NK-92 treated with Interleukin-12 subunit alpha and Interleukin-12 subunit beta, amount 100 ng/mL, for 24 hours (cell line): ENCODE measurements at regions not wholly inside any gene's neighbourhood (a gene's known extent, or its start where the extent isn't known, plus 50 kb on each side); places are given as distances from the start of the nearest gene placed in this dataset.

Experiments used
- DNase-seq: peaks from one replicate; lab custom pipeline; 2025; lab: John Stamatoyannopoulos, UW

DNA sequence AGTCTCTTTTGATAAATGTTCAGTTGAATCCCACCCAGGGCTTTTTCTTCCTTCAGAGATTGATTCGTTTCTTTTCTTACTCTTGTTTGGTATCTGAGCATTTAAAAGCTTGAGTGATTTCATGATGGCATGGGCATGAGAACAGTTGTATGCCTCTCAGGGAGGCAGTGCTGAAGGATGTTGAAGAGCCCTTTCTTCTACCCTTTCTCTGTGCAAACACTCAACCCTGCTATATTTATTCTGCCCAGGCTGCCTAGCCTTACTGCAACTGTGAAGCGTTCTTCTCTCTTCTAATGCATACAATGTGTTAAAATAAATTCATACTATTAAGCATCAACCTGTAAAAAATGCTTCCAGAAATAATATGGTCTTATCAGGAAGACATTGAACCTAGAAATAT lies 367.6 kb upstream of the LCORL start:
- no peak for DNase-seq

DNA sequence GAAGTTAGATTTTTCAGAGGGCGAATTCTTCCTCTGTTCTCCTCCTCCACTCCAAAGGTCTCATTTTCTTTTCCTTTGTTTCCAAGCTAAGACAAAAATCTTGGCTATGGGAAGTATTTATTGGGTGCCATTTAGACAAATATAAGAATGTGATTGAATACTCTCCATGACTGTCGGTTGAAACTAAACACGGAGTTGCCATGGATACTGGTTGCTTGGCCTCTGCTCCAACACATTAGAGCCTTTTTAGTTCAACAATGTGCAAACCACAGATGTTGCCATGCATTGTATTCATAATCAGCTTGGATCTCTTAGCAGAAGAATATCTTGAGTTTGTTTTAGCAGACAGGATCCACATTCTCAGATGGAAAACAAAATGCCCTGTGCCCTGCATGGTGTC lies 366.5 kb upstream of the LCORL start:
- no peak for DNase-seq

DNA sequence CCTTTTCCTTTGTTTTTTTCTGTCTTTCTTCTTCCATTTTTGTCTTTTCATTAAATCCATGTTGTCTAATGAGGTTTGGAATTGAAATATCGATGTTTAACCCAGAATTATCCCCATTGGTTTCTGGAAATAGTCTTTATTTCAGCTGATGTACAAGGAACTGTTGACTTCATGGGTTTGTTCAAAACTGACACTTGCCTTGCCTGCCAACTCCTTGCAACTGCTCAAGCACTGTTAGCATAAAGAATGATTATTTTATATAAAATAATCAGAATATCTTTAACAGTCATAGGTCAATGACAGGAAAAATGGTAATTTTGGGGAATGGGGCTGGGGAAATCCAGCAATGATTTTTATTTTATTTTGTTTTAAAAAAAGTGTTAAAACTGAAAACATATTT lies 359.6 kb upstream of the LCORL start:
- no peak for DNase-seq

DNA sequence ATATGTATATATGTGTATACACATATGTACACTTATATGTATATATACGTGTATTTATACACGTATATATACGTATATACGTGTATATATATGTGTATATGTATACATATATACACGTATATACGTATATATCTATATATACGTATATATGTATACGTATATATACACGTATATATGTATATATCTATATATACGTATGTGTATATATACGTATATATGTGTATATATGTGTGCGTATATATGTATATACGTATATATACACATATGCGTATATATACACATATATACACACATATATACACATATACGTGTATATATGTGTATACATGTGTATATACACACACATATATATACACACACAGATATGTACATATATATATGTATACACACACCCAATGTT lies 348.0 kb upstream of the LCORL start:
- no peak for DNase-seq

DNA sequence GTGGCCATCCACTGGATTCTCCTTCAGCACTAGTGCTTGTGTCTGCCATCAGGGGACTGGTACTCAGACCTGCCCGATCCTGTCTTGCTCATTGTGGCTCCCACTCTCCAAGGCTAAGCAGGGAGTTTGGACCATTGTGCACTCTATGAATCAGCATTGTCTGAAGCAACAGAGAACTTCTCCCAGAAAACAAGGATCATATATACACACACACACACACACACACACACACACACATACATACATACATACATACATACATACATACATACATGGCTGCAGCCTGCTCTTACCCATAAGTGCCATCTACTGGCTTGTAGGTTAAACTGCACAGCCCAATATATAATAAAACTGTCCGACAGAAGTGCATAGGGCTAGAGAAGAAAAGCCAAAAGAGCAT lies 345.3 kb upstream of the LCORL start:
- no peak for DNase-seq

DNA sequence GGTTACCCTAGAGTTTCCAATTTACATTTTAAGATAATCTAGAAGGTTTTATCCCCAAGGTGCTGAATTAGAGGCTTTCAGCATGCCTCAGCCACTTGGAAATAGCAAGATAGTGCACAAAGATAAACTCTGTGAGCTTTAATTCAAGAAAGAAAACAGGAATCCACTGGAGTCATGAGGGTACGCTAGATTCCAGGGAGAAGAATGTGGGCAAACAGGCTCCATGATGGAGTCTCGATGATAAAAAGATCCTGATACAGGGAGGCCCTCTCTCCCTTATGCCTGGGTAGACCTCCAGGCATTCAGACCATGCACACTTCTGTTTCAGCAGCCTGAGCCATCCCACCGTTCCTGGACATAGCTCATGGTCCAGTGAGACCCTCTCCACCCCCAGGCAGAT lies 344.6 kb upstream of the LCORL start:
- no peak for DNase-seq

DNA sequence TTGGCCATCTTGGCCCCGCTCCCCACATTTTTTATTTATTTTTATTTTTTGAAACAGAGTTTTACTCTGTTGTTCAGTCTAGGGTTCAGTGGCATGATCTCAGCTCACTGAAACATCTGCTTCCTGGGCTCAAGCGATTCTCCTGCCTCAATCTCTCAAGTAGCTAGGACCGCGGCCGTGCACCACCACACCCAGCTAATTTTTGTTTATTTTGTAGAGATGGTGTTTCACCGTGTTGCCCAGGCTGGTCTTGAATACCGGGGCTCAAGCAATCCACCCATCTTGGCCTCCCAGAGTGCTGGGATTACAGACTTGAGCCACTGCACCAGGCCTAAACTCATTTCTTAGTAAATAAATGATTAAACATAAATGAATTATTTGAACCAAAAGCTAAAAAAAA lies 322.0 kb upstream of the LCORL start:
- DNase-seq = no peak

DNA sequence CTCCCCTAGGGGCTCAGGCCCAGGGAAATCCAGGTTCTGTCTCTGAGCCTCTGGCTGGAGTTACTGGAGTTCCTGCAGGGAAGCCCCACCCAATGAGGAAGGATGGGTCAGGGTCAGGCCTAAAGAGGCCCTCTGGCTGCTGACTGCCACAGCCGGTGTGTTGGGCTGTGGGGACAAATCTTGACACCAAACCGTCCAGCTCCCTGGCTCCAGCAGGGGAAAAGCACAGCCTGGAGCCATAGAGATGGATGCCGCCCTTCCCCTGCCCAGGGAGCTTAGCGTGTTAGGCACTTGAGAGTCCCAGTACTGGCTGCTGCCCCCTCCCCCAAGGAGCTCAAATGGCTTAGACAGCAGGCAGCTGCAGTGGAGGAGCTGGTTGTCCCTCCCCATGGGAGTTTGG lies 321.3 kb upstream of the LCORL start:
- DNase-seq = no peak

DNA sequence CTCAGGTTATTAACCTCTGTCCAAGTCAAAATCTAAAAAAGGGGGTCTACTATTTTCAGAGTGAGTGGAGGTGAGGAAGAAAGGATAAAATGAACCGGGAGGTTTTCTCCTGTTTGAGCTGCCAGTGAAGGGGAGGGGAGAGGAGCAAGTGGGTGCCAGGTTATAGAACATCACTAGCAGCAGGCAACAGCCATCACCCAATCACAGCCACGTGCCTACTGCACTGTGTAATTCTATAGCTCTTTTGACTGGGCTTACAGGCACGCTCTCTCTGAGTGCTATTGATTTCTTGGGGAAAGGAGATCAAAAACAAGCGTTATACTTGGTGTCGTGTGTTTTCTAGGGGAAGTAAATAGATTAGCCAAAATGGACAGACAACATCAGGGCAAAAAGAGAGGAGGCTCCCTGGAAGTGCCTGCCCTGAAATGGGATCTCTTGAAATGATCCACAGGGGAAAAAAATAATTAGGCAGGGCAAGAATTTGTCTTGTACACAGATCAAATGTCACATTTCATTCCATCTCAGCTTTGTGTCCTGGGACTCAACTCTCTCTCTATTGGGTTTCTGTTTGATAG lies 300.5 kb upstream of the LCORL start:
- DNase-seq = no peak

DNA sequence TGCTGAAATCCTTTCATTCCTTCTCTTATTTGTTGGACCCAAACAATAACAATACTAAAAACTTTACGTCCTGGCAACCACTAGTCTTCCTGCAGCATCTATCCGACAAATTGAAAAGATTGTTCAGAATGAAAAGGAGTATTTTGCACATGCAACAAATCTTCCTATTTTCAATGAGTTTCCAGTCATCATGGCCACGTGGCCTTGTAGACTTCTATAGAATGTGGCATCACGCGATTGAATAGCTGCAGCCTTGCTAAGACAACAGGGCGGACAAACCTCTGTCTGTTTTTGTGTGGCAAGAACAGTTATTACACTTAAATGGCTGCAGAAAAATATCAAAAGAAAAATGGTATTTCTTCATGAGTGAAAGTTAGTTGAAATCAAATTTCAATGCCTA lies 297.9 kb upstream of the LCORL start:
- DNase-seq = no peak

DNA sequence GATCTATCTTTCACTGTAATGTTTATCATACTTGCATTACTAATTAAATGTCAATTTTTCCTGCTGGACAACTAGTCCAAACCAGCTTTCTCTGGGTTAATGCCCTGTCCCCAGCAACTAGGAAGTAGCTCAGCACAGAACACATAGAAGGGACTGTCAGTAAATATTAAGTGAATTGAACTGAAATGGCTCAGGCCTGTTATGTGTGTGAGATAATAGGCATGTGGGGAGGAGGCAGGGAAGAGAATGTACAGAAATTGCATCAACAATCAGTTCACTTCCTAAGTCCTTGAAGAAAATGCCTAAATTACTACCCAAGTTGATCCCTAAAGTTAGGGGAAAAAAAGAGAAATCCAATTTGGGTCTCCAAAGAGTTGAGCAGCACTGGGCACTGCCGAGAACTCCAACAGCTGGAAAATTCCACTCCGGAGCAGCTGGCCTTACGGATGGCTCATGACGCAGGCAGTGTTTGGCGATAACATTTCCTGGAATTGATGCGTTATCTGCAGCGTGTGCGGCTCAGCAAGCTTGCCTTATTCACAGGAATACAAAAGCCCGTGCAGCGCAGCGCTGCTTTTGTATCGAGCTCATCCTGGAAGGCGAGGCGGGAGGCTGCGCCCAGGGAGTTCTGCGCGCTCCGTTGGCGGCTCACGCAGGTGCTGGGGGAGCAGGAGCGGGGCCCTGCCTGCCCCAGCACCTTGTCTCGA lies 297.3 kb upstream of the LCORL start:
- DNase-seq = no peak

DNA sequence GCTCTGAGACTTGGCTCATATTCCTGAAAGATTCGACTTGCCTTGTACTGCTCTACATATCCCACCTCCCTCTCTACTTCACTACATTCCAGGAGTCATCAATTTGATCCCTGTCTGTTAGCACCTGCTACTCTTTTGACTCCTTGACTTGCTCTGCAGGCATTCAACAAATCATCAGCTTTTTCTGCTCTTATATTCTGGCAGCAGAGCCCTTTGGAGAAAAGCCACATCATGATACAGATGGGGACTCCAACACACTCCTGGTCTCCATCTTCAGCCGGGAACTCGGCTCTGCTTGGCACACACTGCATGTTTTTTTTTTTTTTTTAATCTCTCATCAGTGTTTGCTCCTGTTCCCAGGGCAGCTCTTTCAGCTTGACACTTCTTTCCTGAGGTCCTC lies 293.2 kb upstream of the LCORL start:
- DNase-seq = no peak

DNA sequence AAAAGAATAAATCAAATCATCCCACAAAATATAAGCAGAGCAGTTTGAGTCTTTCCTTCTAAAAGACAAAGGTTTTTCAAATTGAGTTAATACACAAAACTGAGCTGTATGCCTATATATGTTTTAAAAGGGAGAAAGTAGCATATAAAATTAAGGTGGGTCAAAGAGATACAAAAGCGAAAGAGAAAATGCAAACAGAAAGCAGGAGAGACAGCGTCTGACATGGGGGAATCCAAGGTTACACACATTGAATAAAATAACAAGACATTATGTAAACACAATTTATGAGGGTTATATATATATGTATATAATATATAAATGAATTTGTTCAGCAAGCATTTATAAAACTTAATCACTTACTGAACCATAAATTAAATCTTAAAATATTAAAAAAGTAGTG lies 276.1 kb upstream of the LCORL start:
- DNase-seq = no peak

DNA sequence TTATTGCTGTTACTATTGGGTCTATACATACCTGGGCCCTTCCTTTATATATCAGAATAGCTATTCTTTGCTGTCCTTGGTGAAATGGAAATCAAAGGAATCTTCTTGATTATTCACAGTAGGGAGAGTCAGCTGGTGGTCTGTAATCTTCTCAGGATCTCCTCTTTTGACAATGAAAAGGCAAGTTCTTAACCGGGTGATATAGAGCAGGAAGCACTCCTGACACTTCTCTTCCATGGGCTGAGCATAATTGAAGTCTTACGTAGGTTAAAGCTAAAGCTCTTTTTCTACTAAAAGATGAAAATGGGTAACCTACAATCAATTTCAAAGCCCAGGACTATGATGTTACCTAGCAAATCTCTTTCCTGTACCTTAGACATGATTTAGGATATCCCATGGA lies 274.9 kb upstream of the LCORL start:
- no peak for DNase-seq

DNA sequence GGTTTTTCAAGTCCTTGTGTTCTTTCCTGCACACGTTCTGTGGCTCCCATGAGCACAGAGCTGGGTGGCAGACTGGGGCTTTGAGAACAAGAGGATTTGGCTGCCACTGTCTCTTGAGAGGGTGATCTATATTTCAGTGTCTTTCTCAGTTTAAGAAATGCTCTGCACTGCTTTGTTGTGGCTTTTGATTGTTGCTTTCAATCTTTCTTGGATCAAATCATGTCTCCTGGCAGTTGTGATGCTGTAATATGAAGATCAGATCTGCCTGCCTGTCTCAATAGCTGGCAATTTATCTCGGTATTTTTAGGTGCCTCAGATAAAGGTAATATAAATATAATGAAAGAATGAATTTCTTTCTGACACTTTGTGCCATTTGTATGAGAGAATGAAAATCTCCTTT lies 273.3 kb upstream of the LCORL start:
- DNase-seq = no peak

DNA sequence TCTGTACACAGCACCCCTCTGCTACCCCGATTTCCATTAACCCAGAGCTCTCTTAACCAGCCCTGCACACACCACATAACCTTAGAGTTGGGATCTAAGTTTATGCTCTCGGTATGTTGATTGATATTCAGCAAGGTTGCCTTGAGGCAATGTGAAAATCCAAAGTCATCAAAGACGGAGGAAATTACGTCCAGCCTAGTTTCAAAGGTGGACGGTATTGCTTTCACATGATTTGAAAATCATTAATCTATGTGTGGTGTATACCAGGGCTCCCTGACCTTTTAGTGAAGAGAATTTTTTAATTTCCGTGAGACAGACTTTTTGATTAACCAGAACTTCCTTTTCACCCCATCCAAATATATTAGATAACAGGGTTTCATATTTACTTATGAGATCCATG lies 272.5 kb upstream of the LCORL start:
- no peak for DNase-seq

DNA sequence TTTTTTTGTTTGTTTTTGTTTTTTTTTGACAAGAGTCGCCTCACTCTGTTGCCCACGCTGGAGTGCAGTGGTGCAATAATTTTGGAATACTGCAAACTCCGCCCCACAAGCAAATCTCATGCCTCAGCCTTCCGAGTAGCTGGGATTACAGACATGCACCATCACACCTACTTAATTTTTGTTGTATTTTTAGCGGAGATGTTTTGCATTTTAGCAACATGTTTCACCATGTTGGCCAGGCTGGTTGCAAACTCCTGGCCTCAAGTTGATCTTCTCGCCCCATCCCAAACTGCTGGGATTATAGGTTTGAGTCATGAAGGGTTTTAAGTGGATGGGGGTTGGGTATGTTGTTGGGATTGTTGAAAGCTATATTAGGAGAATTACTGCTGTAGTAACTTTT lies 270.9 kb upstream of the LCORL start:
- DNase-seq = no peak

DNA sequence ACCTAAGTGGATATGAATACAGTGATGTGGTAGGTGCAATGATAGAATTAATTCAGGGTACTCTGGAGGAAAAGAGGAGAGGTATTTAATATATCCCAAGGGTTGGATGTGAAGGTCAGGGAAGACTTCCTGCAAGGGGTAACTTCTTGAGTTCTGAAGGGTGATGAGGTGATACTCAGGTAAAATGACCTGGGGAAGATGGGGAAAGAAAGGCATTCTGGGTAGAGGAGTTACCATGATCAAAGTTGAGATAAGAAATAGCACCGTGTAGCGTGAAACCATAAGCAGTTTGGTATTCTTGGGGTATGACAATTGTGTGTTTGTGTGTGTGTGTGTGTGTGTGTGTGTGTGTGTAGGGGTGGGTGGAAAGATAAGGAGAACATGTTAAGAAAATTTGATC lies 270.4 kb upstream of the LCORL start:
- no peak for DNase-seq

DNA sequence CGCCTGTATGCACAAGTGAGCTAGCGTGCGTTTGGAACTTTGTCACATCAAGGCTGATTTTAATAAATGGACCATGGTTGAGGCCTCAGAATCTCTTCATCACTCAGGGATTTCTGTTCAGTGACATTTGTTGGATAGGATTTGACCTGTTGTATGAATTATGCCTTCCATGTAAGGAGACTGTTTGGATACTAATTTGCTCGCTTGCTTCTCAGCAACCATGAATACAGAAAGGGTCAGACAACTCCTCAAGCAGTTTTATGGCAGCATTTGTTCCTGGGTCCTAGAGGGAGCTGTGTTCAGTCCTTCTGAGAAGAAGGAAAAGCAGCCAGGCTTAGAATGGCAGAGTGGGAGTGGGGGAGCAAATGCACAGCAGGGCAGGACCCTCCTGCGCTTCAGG lies 269.7 kb upstream of the LCORL start:
- DNase-seq = no peak

DNA sequence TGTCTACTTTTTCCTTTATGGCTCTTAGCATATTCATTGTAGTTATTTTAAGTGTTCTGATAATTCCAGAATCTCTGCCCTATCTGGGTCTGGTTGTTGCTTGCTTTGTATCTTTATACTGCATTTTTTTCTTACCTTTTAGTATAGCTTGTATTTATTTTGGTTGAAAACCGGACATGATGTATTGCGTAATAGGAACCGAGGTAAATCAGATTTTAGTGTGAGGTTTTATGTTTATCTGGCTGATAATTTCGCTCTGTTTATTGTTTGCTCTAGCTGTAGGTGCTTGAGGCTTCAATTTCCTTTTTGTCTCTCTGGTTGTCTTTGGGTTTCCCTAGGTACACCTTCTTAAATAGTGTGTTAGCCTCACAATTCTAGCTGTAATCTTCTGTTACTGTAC lies 263.8 kb upstream of the LCORL start:
- no peak for DNase-seq

DNA sequence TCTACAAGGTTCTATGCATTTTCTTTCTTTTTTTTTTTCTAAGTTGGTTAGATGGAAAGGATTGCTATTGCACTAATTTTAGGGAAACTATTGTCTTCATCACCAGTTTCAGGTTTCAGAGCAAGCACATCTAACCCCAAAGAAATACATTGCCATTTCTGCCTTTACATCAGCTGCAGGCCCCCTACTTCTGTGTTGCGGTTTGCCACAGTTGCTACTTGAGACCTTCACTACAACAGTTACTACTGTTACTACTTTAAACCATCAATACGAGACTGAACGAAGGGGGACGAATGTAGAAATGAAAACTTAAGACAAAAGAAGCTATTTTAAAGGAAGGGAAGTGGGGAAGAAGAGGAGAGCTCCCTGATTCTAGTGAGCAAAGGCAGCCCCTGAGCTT lies 256.7 kb upstream of the LCORL start:
- no peak for DNase-seq

DNA sequence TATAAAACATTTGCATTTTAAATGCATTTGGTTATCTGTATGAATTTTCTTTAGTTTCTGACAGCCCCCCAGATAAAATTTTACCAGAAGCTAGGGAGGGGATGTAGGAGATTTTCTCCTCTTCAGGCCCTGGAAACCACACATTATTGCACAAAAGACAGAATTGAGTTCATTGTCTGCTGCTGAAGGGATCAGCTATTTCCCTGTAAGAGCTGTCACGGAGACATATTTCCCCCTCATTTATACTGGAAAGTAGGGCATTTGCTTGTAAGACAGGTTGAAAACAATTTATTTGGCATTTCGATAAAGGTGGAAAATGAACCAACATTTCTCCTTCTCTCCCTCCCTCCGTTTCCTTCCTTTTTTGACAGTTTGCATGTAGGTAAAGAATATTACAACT lies 241.3 kb upstream of the LCORL start:
- no peak for DNase-seq

DNA sequence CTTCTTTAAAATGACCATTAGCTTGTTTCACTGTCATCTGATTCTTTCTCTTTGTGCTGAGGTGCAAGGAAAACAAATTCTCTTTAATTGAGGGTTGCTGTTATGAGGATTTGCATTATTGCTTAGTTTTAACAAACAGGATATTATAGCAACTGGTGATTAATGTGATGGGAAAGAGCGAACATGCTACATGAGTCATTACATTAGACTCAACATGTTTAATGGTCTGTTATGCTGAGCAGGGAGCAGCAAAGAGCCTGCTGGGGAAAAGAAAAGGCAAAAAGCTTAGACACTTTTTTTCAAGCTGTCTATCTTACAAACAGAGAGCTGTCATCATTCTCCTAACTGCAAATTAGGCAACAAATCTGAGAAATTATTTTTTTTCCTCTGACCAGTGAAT lies 230.5 kb upstream of the LCORL start:
- no peak for DNase-seq

DNA sequence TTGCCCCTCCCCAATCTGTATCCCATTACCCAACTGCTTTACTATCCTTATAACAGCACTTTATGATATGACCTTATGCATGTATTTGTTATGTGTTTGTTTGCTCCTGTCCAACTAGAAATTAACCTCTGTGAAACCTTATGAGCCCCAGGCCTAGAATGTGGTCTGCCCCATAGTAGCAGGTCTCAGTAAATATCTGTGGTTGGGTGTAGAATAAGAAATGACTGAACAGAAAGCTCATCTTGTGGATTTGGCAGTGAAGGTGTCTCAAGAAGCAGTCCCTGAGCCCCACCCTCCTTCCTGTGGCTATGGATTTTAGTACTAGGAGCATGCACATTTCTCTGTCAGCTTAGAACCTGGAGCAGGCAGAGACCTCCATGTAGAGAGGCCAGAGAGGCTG lies 229.0 kb upstream of the LCORL start:
- DNase-seq = no peak

DNA sequence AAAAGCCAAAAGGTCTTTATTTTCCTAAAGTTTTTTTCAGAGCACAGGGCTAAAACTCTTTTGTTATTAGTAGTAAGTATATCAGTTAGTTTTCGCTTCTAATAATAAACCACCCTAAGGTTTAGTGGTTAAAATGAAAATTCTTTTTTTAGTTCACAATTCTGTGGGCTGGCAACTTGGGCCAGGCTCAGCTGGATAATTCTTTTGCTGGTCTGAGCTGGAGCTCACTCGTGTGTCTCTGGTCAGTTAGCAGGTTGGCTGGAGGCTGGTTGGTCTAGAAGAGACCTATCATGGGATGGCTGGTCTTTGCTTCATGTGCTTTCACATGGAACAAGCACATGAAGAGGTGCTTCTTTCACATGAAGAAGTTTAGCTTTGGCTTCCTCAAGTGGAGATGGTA lies 227.1 kb upstream of the LCORL start:
- DNase-seq = no peak
